GM21528 (cell line): ENCODE measurements at regions not wholly inside any gene's neighbourhood (a gene's known extent, or its start where the extent isn't known, plus 50 kb on each side); places are given as distances from the start of the nearest gene placed in this dataset.

Experiments used
- ATAC-seq: cut with Tn5 transposase; IDR thresholded peaks from one replicate; pipeline ENCODE4 v1.9.1; 2021; ENCODE audit warnings: mild to moderate bottlenecking, moderate library complexity; ENCODE audit not compliant: unreplicated experiment, low FRiP score

DNA sequence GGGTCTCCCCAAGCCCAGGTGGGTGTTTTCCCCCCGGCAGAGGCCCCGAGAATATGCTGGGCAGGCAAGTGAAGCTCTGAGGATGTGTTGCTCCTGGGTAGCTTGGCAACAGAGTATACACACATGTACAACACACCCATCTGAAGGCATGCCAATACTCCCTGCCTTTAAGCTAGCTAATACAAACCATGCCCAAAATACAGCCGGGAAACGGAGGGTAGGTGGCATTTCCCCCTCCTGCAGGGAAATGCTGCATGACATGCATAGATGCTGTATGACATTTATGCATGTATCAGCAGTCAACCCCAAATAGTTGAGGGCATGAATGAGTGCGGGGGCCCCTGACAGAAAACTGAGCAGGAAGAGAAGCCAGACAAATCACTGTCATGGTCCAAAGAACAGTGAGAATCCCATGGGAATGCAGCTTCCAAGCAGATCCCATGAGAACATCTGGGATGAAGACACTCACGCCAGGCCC is 614.1 kb downstream of the EBF1 start:
- no peak for ATAC-seq

DNA sequence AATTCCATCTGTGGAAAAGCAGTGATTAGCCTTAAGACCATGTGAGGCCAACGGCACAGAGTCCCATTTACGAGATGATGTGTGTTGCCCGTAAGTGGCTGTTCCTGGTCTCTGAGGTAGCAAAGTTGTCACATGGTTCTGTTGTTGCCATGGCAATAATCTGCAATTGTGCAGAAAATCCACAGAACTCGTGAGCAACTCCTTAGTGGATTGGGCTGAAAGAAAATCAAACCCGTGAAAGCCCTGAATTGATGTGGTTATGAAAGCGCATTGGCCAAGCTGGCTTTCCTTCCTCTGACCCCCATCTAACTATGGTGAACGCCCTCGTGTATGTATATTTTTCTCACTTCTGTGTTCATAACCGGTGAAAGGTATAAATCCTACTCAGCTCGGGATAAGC is 614.7 kb downstream of the EBF1 start:
- no peak for ATAC-seq

DNA sequence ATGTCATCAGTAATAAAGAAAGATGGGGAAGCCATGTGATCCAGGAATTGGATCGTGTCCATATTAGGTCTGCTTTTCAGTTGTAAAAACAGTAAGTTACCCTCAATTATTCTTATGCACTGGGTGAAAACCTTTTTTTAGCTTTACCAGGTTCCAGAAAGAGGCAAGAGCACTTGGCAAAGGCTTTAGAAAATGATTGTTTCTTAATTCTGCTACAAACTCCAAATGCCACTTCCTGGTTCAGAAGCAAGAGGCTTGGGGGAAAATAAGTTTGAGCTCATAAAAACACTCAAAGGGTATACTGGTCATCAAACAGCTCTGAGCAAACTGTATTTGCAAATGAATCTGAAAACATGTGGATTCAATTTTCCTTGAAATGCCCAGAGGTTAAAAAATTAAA is 615.6 kb downstream of the EBF1 start:
- no peak for ATAC-seq

DNA sequence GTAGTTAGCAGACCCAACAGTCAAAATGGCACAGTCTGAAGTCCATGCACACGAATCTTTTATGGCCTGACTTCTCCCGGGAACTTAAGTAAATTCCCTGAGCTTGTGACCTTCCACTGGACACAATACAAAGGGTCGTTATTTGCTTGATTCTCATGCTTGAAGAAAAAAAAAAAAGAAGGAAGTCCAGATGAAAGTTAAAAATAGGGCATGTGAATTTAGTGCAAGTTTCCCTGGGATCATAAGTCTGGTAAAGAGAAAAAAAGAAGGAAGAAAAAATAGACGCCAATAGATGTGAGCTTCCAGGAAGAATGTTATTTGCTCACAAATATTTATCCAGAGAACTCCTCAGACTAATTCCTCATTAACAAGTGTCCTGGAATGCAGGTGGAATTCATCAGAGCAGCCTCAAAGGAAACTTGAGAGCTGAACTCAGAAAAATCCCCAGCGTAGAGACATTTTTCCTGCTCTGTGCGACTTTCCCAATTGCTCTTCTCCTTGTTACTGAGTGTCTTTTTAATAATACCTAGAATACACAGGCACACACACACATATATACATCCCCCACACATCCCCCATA is 616.3 kb downstream of the EBF1 start:
- ATAC-seq: no peak

DNA sequence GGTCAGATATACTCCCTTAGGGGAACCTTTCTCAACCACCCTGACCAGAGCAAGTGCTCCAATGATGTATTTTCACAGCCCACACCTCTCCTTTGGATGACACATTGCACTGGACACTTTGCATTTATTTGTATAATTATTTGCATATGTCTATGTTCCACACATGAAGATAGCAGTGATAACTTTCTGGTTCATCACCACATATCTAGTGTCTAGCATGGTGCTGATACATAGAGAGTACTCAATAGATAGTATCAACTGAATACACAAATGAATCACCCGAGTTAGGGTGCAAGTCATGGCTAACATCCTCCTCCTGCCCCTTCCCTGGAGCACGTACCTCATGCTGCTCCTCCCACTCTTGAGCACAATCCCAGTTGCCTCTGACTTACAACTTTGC is 617.6 kb downstream of the EBF1 start:
- no peak for ATAC-seq

DNA sequence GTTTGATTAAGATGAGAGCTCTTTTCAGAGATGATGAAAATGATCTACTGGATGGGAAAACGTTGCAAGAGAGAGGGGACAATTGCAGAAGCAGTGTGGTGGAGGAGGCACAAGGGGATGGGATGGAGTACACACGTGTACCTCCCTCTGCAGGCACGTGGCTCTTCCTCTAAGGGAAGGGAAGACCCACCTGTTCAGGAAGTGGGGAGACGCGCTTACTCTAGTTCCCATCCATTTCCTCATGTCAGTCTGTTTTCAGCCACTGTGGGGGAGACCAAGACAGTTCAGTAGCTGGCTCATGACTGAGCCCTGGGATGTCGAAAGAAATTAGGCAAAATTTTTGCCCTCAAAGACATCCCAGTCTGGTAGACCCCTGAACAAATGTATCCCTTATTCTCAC is 619.2 kb upstream of the CLINT1 start:
- no peak for ATAC-seq

DNA sequence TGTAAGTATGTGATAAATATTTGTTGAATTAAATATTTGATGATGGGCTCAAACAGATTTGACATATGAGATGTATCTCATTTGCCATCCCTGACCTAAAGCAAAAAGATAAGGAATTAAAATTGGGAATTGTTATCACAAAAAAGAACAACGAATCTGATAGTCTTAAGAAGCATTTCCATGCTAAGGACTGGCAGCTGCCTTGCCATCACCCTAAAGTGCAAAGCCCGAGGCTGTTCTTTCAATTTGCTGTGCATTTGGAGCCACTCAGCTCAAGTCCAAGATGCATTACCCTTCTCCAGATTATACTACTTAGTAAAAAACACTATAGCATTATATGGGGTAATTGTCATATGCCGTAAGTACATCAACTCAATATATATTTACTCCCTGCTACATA is 618.3 kb upstream of the CLINT1 start:
- no peak for ATAC-seq

DNA sequence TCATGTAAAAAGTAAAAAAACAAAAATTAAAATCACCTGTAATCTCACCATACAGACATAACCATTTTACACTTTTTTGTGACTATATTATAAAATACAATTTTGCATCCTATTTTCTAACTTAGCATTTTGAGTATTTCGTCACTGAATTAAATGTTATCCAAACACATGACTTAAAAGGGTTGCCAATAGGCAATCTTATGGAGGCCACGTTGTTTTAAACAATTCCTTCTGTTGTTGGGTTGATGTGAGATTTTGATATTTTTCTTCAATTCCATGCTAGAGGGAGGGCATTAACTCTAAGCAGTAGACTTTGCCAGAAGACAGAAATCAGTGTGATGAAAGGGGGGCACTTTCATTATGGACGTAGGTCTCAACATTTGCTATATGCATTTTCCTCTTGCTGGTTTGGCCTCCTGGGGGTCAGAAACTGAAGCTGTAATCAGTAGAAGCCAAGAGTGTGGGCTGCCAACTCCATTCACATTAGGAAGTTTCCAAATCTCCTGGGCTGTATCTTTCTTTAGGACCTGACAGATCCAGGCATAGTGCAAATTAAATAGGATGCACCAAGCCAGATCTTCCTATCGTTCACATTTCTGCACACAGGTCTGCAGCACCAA is 614.2 kb upstream of the CLINT1 start:
- ATAC-seq: no peak

DNA sequence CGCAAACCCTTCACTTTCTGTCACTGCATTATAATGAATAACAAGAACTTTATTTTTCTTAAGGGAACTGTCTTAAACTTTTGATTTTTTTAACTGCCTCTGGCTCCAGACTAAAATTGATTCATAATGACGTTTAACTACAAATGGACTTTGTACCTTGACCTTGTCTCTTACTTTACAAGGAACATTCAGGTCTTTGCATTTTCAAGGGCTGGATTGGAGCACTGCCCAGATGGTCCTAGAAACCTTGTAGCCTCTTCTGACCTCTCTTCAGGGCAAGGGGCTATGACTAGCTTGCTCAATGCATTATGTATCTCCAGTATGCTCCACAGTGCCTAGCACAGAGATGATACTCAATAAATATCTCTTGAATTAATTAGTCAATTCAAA is 612.6 kb upstream of the CLINT1 start:
- ATAC-seq: no peak

DNA sequence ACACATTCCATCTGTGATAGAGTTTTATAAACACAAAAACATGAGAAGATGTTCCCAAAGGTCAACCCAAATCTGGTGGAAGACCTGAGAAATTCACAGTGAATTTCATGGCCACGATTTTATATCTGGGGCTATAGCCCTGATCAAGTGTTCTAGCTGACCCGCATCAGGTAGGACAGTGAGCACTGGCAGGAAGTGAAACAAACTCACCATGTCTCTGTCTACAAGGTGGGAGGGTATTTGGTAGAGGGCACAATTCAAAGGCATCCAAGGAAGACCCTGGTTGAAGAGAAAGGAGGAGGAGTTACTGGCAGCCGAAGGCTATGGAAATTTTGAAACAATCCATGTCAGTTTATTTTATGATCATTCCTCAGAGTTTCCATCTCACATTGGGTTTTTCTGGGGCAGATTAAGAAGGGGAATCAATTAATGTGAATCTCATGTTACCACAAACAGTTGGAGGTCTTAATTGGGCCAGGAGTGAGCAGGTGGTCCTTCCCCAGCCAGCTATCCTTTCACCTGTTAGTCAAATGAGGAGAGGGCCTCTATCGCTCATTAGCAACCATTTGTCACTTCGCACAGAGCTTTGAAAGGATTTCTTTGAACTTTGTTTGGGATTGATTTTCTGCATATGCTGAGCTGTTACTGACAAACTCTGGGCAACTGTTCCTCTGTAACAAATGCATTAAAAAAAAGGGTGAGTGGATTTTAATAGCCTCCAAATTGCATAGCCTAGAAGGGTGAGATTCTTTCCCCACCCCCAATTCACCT is 612.0 kb upstream of the CLINT1 start:
- no peak for ATAC-seq

DNA sequence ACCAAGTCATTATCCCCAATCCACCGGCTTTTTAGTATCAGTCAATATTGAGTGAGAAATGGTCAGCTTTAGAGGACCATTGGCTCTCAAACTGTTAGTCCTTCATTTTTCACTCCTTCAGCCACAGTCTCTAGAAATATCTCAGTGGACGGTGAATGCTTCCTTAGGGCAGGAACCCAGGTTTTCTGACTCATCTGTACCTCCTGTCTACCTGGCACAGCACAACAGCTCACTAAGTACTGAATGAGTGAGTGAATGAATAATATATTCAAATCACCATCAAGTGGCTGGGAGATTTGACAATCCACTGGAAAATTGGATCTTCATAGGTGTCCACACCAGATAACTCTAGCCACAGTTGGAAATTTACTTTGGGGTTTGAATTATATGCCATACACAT is 609.5 kb upstream of the CLINT1 start:
- ATAC-seq: no peak

DNA sequence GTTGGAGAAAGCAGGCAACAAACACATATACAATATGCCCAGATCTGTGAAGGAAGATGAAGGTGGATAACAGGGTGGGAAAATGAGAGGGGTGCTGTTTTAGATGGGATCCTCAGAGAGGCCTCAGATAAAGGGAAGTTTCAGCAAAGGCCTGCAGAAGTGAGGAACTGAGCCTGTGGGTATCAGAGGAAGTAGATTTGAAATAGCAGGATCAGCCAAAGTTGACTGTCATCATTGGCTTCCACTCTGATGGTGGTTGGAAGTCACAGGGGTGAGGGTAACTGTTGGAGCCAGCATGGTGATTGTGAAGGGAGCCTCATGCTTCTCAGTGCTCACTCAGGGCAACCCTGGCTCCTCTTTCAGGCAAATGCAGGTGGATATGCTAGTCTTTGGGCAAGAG is 607.2 kb upstream of the CLINT1 start:
- no peak for ATAC-seq

DNA sequence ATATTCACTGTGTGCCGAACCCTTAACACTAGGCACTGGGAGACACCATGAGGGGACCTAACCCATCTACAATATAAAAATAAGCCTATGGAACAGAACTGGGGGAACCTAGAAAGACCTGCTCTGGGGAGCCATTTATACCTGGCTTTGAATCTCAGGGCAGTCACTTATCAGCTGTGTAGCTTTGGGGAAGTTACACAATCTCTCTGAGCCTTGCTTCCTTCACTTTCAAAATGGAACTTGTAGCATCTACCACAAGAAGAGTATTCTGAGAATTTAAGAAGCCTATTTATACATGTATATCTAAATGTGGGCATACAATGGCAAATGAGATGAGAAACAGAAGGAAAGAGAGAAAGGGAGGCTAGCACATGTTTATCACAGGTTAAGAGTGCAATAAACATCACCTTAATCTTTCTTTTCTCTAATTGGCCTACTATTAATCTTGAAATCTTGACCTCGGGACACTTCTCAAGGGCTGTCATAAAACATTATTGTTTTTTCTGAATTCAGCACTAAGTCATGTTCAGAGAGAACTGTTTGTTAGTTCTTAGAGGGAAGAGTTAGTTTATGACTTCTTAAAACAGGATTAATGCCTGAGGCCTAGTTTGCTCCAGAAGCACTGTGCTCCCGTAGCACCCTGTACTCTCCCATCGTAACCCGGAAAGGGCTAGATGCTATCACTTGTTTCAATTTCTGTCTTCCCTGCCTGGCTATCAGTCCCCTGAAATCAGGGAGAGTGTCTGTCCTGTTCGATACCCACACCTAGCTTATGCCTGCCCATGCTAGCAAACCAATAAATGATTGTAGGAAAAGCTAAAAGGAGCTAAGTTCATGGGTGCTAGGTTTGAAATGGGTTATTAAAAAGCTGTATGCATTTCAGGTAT is 606.4 kb upstream of the CLINT1 start:
- ATAC-seq: no peak

DNA sequence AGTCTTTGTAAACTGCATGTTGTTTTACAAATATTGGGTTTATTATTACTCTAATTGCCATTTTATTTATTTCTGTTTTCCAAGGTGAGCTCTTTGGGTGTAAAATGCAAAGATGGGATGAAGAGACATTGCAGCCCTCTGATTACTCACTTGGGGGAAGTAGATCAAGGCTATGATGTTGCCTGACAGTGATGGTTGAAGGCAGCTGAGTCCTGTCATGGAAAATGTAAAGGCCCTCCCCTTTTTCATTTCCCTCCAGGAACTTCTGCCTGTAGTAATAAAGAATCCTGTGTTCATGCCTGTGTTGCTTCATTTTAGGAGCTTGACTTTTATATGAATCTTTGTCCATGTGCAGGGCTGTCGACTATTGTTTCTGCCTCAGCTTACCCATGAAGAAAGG is 605.4 kb upstream of the CLINT1 start:
- ATAC-seq: no peak

DNA sequence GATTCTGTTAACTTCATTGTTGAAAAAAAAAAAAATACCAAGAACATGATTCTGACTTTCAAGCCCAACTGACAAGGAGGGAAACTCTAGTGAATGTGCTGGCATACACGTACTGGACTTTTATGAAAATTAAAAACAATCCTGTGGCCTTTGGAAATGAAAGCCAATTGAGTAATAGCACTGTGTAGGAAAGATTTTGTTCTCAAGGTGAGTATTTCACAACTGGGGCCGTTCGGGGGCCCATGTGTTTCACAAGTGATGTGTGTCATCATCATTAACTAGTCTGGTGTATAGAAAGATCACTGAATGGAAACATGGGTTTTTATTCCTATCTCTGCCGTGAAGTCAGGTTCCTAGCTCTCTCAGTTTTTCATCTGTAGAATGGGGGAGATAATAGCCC is 605.0 kb upstream of the CLINT1 start:
- no peak for ATAC-seq

DNA sequence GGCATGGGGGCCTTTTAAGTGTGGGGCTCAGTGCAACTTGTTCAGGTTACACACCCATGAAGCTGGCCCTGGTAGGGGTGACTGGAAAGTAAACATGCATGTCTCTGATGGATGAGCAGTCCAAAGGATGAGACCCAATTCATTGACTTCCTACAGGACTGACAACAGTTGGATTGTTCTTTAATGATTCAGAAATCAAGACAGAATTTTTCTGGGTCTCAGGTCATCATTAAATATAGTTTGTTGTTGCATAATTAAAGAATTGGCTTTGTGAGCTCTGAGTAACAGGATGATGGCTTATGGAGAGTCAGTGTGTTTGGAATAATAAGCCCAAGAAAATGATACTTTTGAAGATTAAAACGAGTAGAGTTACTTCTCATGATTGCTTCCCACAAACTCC is 604.2 kb upstream of the CLINT1 start:
- no peak for ATAC-seq

DNA sequence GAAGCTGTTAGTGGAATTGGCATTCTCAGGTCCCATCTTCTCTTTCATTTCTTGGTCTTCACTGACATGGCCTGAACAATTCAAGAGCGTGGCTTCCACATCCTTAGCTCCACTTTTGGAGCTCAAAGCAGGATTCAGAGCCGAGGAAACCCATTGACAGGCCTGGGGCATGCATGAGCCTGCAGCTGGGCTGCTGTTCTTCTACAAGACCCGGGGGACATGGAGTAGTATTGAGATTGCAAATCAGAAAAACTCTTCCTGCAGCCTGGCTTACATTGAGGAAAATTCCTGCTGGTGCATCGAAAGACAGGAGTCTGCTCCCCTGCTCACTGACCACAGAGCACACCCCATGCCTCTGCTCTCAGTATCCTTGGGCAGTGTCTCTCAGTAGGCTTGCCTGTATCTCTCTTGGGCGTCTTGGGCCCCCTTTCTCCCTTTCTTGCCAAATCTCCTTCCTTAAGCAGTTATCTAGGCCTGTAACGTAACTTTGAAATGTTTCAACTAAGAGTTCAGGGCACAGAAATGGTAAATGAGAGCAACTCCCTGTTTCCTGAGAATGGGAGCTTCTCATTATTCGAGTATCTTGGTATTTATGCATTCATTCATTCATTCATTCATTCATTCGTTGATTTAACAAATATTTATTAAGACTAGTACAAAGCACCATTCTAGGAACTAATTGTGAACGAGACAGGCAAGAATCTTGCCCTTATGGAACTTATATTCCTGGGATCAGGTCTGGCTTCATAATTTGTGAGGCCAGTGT is 603.6 kb upstream of the CLINT1 start:
- ATAC-seq: no peak

DNA sequence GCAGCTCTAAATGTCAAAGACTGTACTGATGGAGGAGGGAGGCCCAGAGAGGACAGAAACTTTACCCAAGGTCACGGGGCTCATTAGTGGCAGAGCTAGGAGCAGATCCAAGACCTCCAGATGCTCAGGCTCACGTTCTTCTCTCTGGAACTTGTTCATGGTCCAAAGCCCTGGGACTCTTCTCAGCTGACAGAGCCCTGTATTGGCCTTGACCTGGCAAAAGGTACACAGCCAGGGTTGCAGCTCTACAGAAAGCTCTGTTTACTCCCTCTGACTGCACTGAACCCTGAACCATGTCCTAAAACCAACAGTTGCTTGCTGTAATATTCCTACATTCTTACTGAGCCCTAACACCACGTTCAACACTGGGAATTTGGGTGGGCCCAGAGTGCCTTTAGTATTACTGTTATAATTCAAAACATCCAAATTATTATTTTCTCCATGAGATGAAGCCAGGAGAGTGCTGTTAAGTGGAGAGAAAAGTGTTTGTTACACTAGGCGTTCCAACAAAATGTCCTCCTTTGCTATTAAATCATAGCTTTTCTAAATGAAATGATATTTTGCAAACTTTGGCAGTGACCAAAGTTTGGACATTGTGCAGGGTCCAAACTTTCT is 602.4 kb upstream of the CLINT1 start:
- no peak for ATAC-seq

DNA sequence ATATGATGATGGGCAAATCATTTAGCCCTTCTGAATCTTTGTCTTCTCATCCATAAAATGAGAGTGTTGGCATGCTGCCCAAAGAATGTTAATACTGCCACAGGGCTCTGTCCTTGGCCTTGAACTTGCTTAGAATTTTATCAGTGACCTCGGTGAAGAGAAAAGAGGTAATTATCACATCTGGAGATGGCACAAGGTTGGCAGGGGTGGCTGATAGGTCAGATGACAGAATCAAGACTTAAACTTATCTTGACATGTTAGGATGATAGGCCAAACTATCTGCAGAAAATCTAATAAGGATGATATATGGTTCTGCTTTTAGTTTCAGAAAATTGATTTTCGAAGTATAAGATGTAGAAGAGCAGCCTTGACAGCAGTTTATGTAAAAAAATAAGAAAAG is 599.1 kb upstream of the CLINT1 start:
- ATAC-seq: no peak

DNA sequence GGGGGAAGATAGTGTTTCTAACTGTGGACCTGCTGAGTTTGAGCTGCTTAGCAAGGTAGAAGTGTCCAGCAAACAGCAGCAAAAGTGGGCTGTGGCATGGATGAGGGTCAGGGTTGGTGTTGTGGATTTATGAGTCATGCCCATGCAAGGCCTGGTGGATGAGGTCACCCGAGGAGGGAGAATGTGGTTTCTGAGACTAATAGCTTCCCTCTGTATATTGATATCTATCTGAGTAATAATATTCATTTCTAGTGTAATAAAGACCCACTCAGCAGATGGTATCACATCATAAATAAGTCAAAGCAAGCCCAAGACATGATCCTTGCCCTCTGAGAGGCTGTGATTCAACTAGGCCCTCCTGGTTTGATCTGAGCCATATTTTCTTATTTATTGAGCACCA is 597.8 kb upstream of the CLINT1 start:
- ATAC-seq: no peak
